HCT116 (cell line): ENCODE measurements at regions not wholly inside any gene's neighbourhood (a gene's known extent, or its start where the extent isn't known, plus 50 kb on each side); places are given as distances from the start of the nearest gene placed in this dataset.

Experiments used
- ATAC-seq: fragments of 200-7000 bp; cut with Tn5 transposase; 2 replicates; pipeline ENCODE4 v1.9.1; 2020; ENCODE audit warnings: mild to moderate bottlenecking, moderate library complexity
- BruUV-seq: library from RNA; stranded (reverse); fragments of 400-500 nt; replicated peaks from 2 replicates; lab custom pipeline; 2021; lab: Mats Ljungman, UMichigan
- CTCF ChIA-PET: fragments of 300-600 bp; sonication (Branson Sonifier 250); formaldehyde crosslinking; loops from one replicate; lab custom pipeline; 2021; ENCODE audit warnings: antibody characterized with exemption; lab: Charles Lee
- POLR2A ChIA-PET: fragments of 300-600, 350-600 bp; sonication (Branson Sonifier 250); formaldehyde crosslinking; loops from one replicate; lab custom pipeline; 2021; ENCODE audit warnings: antibody characterized with exemption; lab: Charles Lee
- RAD21 ChIA-PET, 2 experiments: fragments of 300-600 bp; sonication (Branson Sonifier 250); formaldehyde crosslinking; loops; one replicate each; lab custom pipeline; 2023; ENCODE audit warnings: low total read pairs in 2 of 2; ENCODE audit not compliant: uncharacterized antibody in 2 of 2, unreplicated experiment in 2 of 2, low non-redundant PET in 1 of 2; lab: Charles Lee
- DNase-seq: peaks from one replicate; pipeline ENCODE4 v3.0.0-alpha.2; 2010; ENCODE audit warnings: low read depth, low spot score
- H2AFZ ChIP-seq: fragments of 200-600 bp; shearing (Covaris generic), sonication (generic); 2 replicates; pipeline ENCODE4 v1.6.1; 2017; ENCODE audit warnings: low read depth, mixed run types, mixed read lengths, antibody characterized with exemption, low read length; ENCODE audit not compliant: poor library complexity, severe bottlenecking
- H3K27ac ChIP-seq: 2 replicates; pipeline ENCODE4 v1.5.1; 2012; ENCODE audit warnings: low read depth, low read length
- H3K27me3 ChIP-seq: fragments of 200-600 bp; sonication (generic); 2 replicates; pipeline ENCODE4 v1.6.1; 2016; ENCODE audit warnings: mixed run types, low read length, mixed read lengths; ENCODE audit not compliant: insufficient read depth
- H3K36me3 ChIP-seq, 2 experiments: fragments of 200-500 bp in 1 of 2; fragments of 200-600 bp in 1 of 2; sonication (Bioruptor generic) in 1 of 2; sonication (generic) in 1 of 2; 2 replicates each; pipeline versions ENCODE4 v1.5.1 to v1.6.1; 2014 to 2016; ENCODE audit warnings: low read length in 2 of 2, inconsistent platforms in 1 of 2, mixed read lengths in 1 of 2, mixed run types in 1 of 2; ENCODE audit not compliant: insufficient read depth in 2 of 2, control insufficient read depth in 1 of 2
- H3K4me1 ChIP-seq, 2 experiments: fragments of 200-600 bp in 1 of 2; sonication (generic) in 1 of 2; 2 replicates each; pipeline versions ENCODE4 v1.5.1 to v1.6.1; 2012 to 2017; ENCODE audit warnings: low read length in 2 of 2, inconsistent platforms in 1 of 2, mild to moderate bottlenecking in 1 of 2, mixed read lengths in 1 of 2, mixed run types in 1 of 2, moderate library complexity in 1 of 2; ENCODE audit not compliant: insufficient read depth in 2 of 2, control insufficient read depth in 1 of 2
- H3K4me2 ChIP-seq: fragments of 200-600 bp; sonication (generic); 2 replicates; pipeline ENCODE4 v1.6.1; 2017; ENCODE audit warnings: mixed run types, low read length, mixed read lengths
- H3K4me3 ChIP-seq, 2 experiments: fragments of 200-600 bp in 1 of 2; sonication (generic) in 1 of 2; replicated peaks in 1 of 2; 2 replicates each; pipeline ENCODE4 v1.5.1; 2011 to 2016; ENCODE audit warnings: low read length in 2 of 2, control low read depth in 1 of 2, low read depth in 1 of 2, mild to moderate bottlenecking in 1 of 2, mixed read lengths in 1 of 2, mixed run types in 1 of 2
- H3K79me2 ChIP-seq: fragments of 200-600 bp; sonication (generic); 2 replicates; pipeline ENCODE4 v1.6.1; 2017; ENCODE audit warnings: mild to moderate bottlenecking, mixed run types, low read length, moderate library complexity, mixed read lengths; ENCODE audit not compliant: insufficient read depth
- H3K9ac ChIP-seq: fragments of 200-600 bp; sonication (generic); 2 replicates; pipeline ENCODE4 v1.6.1; 2016; ENCODE audit warnings: low read length, mixed read lengths
- H3K9me2 ChIP-seq: fragments of 200-600 bp; sonication (generic), shearing (Covaris generic); 2 replicates; pipeline ENCODE4 v1.6.1; 2017; ENCODE audit warnings: mixed run types, mild to moderate bottlenecking, moderate library complexity; ENCODE audit not compliant: insufficient read depth
- H3K9me3 ChIP-seq, 2 experiments: fragments of 200-500 bp in 1 of 2; fragments of 200-600 bp in 1 of 2; sonication (Bioruptor generic) in 1 of 2; sonication (generic) in 1 of 2; 2 replicates each; pipeline ENCODE4 v1.6.1; 2014 to 2017; ENCODE audit warnings: low read length in 2 of 2, mixed read lengths in 2 of 2, inconsistent platforms in 1 of 2, low read depth in 1 of 2, mild to moderate bottlenecking in 1 of 2, mixed run types in 1 of 2, moderate library complexity in 1 of 2; ENCODE audit not compliant: control insufficient read depth in 1 of 2, insufficient read depth in 1 of 2
- H4K20me1 ChIP-seq: fragments of 200-600 bp; sonication (generic), shearing (Covaris generic); 2 replicates; pipeline ENCODE4 v1.6.1; 2017; ENCODE audit warnings: mixed run types, mild to moderate bottlenecking, moderate library complexity; ENCODE audit not compliant: insufficient read depth
- ELF1 ChIP-seq: IDR thresholded peaks from 2 replicates; pipeline ENCODE4 v1.6.1; 2012; ENCODE audit warnings: low read depth, borderline replicate concordance
- EZH2 ChIP-seq: fragments of 200-600 bp; sonication (generic); IDR thresholded peaks from 2 replicates; pipeline ENCODE4 v1.6.1; 2017; ENCODE audit warnings: antibody characterized with exemption, mixed run types
- FOSL1 ChIP-seq: IDR thresholded peaks from 2 replicates; pipeline ENCODE4 v1.6.1; 2012; ENCODE audit warnings: low read depth
- POLR2A ChIP-seq: IDR thresholded peaks from 2 replicates; pipeline ENCODE4 v1.7.0; 2011; ENCODE audit warnings: borderline replicate concordance; ENCODE audit not compliant: insufficient read depth, insufficient read length; ENCODE audit errors: extremely low read depth
- POLR2AphosphoS5 ChIP-seq: IDR thresholded peaks from 2 replicates; pipeline ENCODE4 v1.6.1; 2011; ENCODE audit warnings: mild to moderate bottlenecking, low read depth, low read length, moderate library complexity
- TCF7L2 ChIP-seq: IDR thresholded peaks from 2 replicates; pipeline ENCODE4 v1.7.0; 2011; ENCODE audit warnings: borderline replicate concordance, inconsistent platforms; ENCODE audit not compliant: insufficient read depth, insufficient read length; ENCODE audit errors: extremely low read depth
- ZFX ChIP-seq: fragments of 450-650 bp; IDR thresholded peaks from 2 replicates; pipeline ENCODE4 v1.6.1; 2017
- ZNF274 ChIP-seq: fragments of 200-500 bp; sonication (Bioruptor generic); IDR thresholded peaks from 2 replicates; pipeline ENCODE4 v1.6.1; 2014; ENCODE audit warnings: mild to moderate bottlenecking, low read depth, low read length, inconsistent platforms
- intact Hi-C: fragments of 100-400 bp; cut with micrococcal nuclease; formaldehyde crosslinking; loops from 2 replicates; pipeline ENCODE4 v1.10.0; 2022
- TF ChIP-seq, protein P1 (sequence below): IDR thresholded peaks from 2 replicates; pipeline ENCODE4 v1.6.1; 2012; ENCODE audit warnings: low read depth
- TF ChIP-seq, protein P2 (sequence below), 3 experiments: fragments of 200-600 bp in 1 of 3; sonication (generic) in 1 of 3; IDR thresholded peaks in 2 of 3; conservative IDR thresholded peaks in 1 of 3; 2 replicates each; pipeline ENCODE4 v1.5.1; 2012 to 2017; ENCODE audit warnings: low read depth in 2 of 3, low read length in 2 of 3, antibody characterized with exemption in 1 of 3, borderline replicate concordance in 1 of 3, control low read depth in 1 of 3, mild to moderate bottlenecking in 1 of 3, mixed read lengths in 1 of 3, mixed run types in 1 of 3, moderate library complexity in 1 of 3; ENCODE audit not compliant: insufficient read depth in 1 of 3
- TF ChIP-seq, protein P3 (sequence below): IDR thresholded peaks from 2 replicates; pipeline ENCODE4 v1.6.1; 2011; ENCODE audit warnings: mild to moderate bottlenecking, low read length, moderate library complexity; ENCODE audit not compliant: insufficient replicate concordance; ENCODE audit errors: extremely low read depth

DNA sequence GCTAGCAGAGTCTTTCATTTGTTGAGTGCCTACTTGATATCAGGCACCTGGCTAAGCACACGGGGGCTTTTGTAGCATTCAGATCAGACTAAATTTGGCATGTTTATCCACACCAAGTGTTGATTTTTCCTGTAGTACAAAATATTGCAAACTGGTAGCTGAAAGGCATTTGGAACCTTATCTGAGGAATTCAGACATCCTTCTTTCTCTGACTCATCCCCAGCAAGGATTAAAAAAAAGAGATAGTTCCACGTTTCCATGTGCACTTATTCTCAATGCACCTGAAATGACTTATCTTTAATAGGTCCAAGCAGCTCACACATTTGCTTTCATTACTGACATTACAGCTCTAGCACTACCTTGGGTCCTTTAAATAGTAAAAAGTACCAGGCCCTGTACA is 786.0 kb upstream of the GRM7 start:
- DNase-seq: no peak
- RAD21 ChIA-PET: no interaction called here
- intact Hi-C loops: no loop called here
- Histone ChIP-seq H3K4me3 (no peak overlapping the region), H2AFZ (no peak overlapping the region), H4K20me1 (no peaks in the 10 kb centered on the region), H3K9me3 (no peaks in the 10 kb centered on the region), H3K4me2 (no peak overlapping the region), H3K36me3 (no peaks in the 10 kb centered on the region), H3K27ac (no peak overlapping the region), H3K9ac (no peak overlapping the region), H3K9me2 (no peaks in the 10 kb centered on the region; the same call in 1 of the 2 replicates), H3K27me3 (no peaks in the 10 kb centered on the region), H3K4me1 (no peaks in the 10 kb centered on the region), H3K79me2 (no peaks in the 10 kb centered on the region)
- BruUV-seq: no TSS peak
- CTCF ChIA-PET: no interaction called here
- POLR2A ChIA-PET: no interaction called here
- ATAC-seq: no peak
- no peak for TF ChIP-seq TCF7L2
- no peak for TF ChIP-seq POLR2AphosphoS5
- TF ChIP-seq, protein P1, sequence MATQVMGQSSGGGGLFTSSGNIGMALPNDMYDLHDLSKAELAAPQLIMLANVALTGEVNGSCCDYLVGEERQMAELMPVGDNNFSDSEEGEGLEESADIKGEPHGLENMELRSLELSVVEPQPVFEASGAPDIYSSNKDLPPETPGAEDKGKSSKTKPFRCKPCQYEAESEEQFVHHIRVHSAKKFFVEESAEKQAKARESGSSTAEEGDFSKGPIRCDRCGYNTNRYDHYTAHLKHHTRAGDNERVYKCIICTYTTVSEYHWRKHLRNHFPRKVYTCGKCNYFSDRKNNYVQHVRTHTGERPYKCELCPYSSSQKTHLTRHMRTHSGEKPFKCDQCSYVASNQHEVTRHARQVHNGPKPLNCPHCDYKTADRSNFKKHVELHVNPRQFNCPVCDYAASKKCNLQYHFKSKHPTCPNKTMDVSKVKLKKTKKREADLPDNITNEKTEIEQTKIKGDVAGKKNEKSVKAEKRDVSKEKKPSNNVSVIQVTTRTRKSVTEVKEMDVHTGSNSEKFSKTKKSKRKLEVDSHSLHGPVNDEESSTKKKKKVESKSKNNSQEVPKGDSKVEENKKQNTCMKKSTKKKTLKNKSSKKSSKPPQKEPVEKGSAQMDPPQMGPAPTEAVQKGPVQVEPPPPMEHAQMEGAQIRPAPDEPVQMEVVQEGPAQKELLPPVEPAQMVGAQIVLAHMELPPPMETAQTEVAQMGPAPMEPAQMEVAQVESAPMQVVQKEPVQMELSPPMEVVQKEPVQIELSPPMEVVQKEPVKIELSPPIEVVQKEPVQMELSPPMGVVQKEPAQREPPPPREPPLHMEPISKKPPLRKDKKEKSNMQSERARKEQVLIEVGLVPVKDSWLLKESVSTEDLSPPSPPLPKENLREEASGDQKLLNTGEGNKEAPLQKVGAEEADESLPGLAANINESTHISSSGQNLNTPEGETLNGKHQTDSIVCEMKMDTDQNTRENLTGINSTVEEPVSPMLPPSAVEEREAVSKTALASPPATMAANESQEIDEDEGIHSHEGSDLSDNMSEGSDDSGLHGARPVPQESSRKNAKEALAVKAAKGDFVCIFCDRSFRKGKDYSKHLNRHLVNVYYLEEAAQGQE: no peak
- no peak for TF ChIP-seq EZH2
- TF ChIP-seq FOSL1: no peak
- TF ChIP-seq ELF1: no peak
- no peak for TF ChIP-seq ZFX
- TF ChIP-seq, protein P2, sequence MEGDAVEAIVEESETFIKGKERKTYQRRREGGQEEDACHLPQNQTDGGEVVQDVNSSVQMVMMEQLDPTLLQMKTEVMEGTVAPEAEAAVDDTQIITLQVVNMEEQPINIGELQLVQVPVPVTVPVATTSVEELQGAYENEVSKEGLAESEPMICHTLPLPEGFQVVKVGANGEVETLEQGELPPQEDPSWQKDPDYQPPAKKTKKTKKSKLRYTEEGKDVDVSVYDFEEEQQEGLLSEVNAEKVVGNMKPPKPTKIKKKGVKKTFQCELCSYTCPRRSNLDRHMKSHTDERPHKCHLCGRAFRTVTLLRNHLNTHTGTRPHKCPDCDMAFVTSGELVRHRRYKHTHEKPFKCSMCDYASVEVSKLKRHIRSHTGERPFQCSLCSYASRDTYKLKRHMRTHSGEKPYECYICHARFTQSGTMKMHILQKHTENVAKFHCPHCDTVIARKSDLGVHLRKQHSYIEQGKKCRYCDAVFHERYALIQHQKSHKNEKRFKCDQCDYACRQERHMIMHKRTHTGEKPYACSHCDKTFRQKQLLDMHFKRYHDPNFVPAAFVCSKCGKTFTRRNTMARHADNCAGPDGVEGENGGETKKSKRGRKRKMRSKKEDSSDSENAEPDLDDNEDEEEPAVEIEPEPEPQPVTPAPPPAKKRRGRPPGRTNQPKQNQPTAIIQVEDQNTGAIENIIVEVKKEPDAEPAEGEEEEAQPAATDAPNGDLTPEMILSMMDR (IDR thresholded peaks at IDR 0.05 in 2 of 3, conservative IDR thresholded peaks at IDR 0.05 in 1 of 3; ENCODE audit: borderline replicate concordance in 1 of 3, insufficient read depth in 1 of 3, low read depth in 2 of 3, low read length in 2 of 3): no peak
- TF ChIP-seq ZNF274: no peak
- no peak for TF ChIP-seq POLR2A
- TF ChIP-seq, protein P3, sequence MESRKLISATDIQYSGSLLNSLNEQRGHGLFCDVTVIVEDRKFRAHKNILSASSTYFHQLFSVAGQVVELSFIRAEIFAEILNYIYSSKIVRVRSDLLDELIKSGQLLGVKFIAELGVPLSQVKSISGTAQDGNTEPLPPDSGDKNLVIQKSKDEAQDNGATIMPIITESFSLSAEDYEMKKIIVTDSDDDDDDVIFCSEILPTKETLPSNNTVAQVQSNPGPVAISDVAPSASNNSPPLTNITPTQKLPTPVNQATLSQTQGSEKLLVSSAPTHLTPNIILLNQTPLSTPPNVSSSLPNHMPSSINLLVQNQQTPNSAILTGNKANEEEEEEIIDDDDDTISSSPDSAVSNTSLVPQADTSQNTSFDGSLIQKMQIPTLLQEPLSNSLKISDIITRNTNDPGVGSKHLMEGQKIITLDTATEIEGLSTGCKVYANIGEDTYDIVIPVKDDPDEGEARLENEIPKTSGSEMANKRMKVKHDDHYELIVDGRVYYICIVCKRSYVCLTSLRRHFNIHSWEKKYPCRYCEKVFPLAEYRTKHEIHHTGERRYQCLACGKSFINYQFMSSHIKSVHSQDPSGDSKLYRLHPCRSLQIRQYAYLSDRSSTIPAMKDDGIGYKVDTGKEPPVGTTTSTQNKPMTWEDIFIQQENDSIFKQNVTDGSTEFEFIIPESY: no peak
